HG02981 (cell line): ENCODE measurements at regions not wholly inside any gene's neighbourhood (a gene's known extent, or its start where the extent isn't known, plus 50 kb on each side); places are given as distances from the start of the nearest gene placed in this dataset.

Source experiments
- ATAC-seq: cut with Tn5 transposase; IDR thresholded peaks from one replicate; pipeline ENCODE4 v1.9.1; 2021; ENCODE audit warnings: mild to moderate bottlenecking, moderate library complexity; ENCODE audit not compliant: unreplicated experiment

GRCh38 chr4:30924495-30924894 lies 204.3 kb downstream of the PCDH7 start:
- ATAC-seq, result no peak

GRCh38 chr4:30929649-30930048 lies 209.5 kb downstream of the PCDH7 start:
- ATAC-seq, result no peak

- no peak for ATAC-seq
Observed at GRCh38 chr4:30930276-30930675, 210.1 kb downstream of the PCDH7 start.

GRCh38 chr4:30932581-30932980 lies 212.4 kb downstream of the PCDH7 start:
- ATAC-seq, result no peak

- no peak for ATAC-seq
Observed at GRCh38 chr4:30939069-30939468, 218.9 kb downstream of the PCDH7 start.

GRCh38 chr4:30939684-30940083 lies 219.5 kb downstream of the PCDH7 start:
- ATAC-seq, result no peak

GRCh38 chr4:30941641-30942040 lies 221.5 kb downstream of the PCDH7 start:
- no peak for ATAC-seq

- no peak for ATAC-seq
Observed at GRCh38 chr4:30943356-30943755, 223.2 kb downstream of the PCDH7 start.

- no peak for ATAC-seq
Observed at GRCh38 chr4:30945586-30945985, 225.4 kb downstream of the PCDH7 start.

GRCh38 chr4:30946288-30946687 lies 226.1 kb downstream of the PCDH7 start:
- no peak for ATAC-seq

- no peak for ATAC-seq
Observed at GRCh38 chr4:30948653-30949052, 228.5 kb downstream of the PCDH7 start.

GRCh38 chr4:30950737-30951136 lies 230.6 kb downstream of the PCDH7 start:
- no peak for ATAC-seq

GRCh38 chr4:30952526-30953219 lies 232.5 kb downstream of the PCDH7 start:
- ATAC-seq, result no peak

GRCh38 chr4:30953799-30954198 lies 233.6 kb downstream of the PCDH7 start:
- no peak for ATAC-seq

GRCh38 chr4:30956916-30957315 lies 236.7 kb downstream of the PCDH7 start:
- ATAC-seq, result no peak

GRCh38 chr4:30957706-30958105 lies 237.5 kb downstream of the PCDH7 start:
- no peak for ATAC-seq

GRCh38 chr4:30959781-30960485 lies 239.8 kb downstream of the PCDH7 start:
- ATAC-seq, result no peak

- no peak for ATAC-seq
Observed at GRCh38 chr4:30962939-30963338, 242.8 kb downstream of the PCDH7 start.

- no peak for ATAC-seq
Observed at GRCh38 chr4:30968926-30969325, 248.8 kb downstream of the PCDH7 start.

- ATAC-seq, result no peak
Observed at GRCh38 chr4:30972542-30972941, 252.4 kb downstream of the PCDH7 start.

- no peak for ATAC-seq
Observed at GRCh38 chr4:30973993-30974392, 253.8 kb downstream of the PCDH7 start.

GRCh38 chr4:30979402-30979801 lies 259.2 kb downstream of the PCDH7 start:
- no peak for ATAC-seq

- ATAC-seq, result peak; percentile 91
Observed at GRCh38 chr4:30989508-30989907, 269.3 kb downstream of the PCDH7 start.
